ENCODE measurements at regions not wholly inside any gene's neighbourhood (a gene's known extent, or its start where the extent isn't known, plus 50 kb on each side); places are given as distances from the start of the nearest gene placed in this dataset.
A peak's percentile ranks its signal among the peaks of the same experiment; 100 is the strongest.
"Not testable (repeated sequence)": the region's sequence is repeated elsewhere in the genome, so short reads cannot be mapped to it uniquely, and the experiment has no call there.

GRCh38 chr14:19289669-19290068 is 144.5 kb downstream of the POTEG start:
- H3K27me3 ChIP-seq (ENCODE audit: insufficient read depth, low read length); H3K27ac Mint-ChIP-seq; H3K27ac ChIP-seq (ENCODE audit: low read depth, low read length); H3K9me3 ChIP-seq (ENCODE audit: control insufficient read depth in 1 of 2, low read length in 2 of 2); CTCF ChIA-PET (ENCODE audit: partially characterized antibody); intact Hi-C loops (cut with micrococcal nuclease); POLR2A ChIA-PET (ENCODE audit: partially characterized antibody); DNase-seq; H3K4me1 ChIP-seq (ENCODE audit: insufficient read depth, low read length); H3K27me3 Mint-ChIP-seq; H3K9me3 Mint-ChIP-seq; H3K36me3 Mint-ChIP-seq; H3K4me3 Mint-ChIP-seq; H3K4me3 ChIP-seq (ENCODE audit: low read length in 2 of 2); H3K4me1 Mint-ChIP-seq; H3K36me3 ChIP-seq (ENCODE audit: insufficient read depth, low read length): not testable (repeated sequence)

- H3K4me1 Mint-ChIP-seq; DNase-seq; H3K27ac ChIP-seq (ENCODE audit: low read depth, low read length); intact Hi-C loops (cut with micrococcal nuclease); H3K9me3 ChIP-seq (ENCODE audit: control insufficient read depth in 1 of 2, low read length in 2 of 2); H3K4me3 Mint-ChIP-seq; H3K36me3 ChIP-seq (ENCODE audit: insufficient read depth, low read length); H3K4me1 ChIP-seq (ENCODE audit: insufficient read depth, low read length); H3K27me3 ChIP-seq (ENCODE audit: insufficient read depth, low read length); H3K27me3 Mint-ChIP-seq; H3K9me3 Mint-ChIP-seq; H3K36me3 Mint-ChIP-seq; POLR2A ChIA-PET (ENCODE audit: partially characterized antibody); H3K27ac Mint-ChIP-seq; CTCF ChIA-PET (ENCODE audit: partially characterized antibody); H3K4me3 ChIP-seq (ENCODE audit: low read length in 2 of 2): not testable (repeated sequence)
Measured at GRCh38 chr14:19300243-19300642, 133.9 kb downstream of the POTEG start.

GRCh38 chr14:19300838-19301237 is 133.3 kb downstream of the POTEG start:
- H3K27ac ChIP-seq (ENCODE audit: low read depth, low read length); H3K27me3 Mint-ChIP-seq; DNase-seq; H3K27ac Mint-ChIP-seq; intact Hi-C loops (cut with micrococcal nuclease); CTCF ChIA-PET (ENCODE audit: partially characterized antibody); H3K4me1 ChIP-seq (ENCODE audit: insufficient read depth, low read length); H3K9me3 ChIP-seq (ENCODE audit: control insufficient read depth in 1 of 2, low read length in 2 of 2); H3K27me3 ChIP-seq (ENCODE audit: insufficient read depth, low read length); POLR2A ChIA-PET (ENCODE audit: partially characterized antibody); H3K4me3 ChIP-seq (ENCODE audit: low read length in 2 of 2); H3K4me1 Mint-ChIP-seq; H3K36me3 Mint-ChIP-seq; H3K4me3 Mint-ChIP-seq; H3K9me3 Mint-ChIP-seq; H3K36me3 ChIP-seq (ENCODE audit: insufficient read depth, low read length): not testable (repeated sequence)

- H3K27ac ChIP-seq (ENCODE audit: low read depth, low read length); H3K9me3 Mint-ChIP-seq; intact Hi-C loops (cut with micrococcal nuclease); CTCF ChIA-PET (ENCODE audit: partially characterized antibody); H3K4me3 ChIP-seq (ENCODE audit: low read length in 2 of 2); H3K4me3 Mint-ChIP-seq; H3K36me3 ChIP-seq (ENCODE audit: insufficient read depth, low read length); POLR2A ChIA-PET (ENCODE audit: partially characterized antibody); H3K36me3 Mint-ChIP-seq; H3K27me3 Mint-ChIP-seq; H3K4me1 Mint-ChIP-seq; H3K4me1 ChIP-seq (ENCODE audit: insufficient read depth, low read length); H3K9me3 ChIP-seq (ENCODE audit: control insufficient read depth in 1 of 2, low read length in 2 of 2); H3K27ac Mint-ChIP-seq; H3K27me3 ChIP-seq (ENCODE audit: insufficient read depth, low read length); DNase-seq: not testable (repeated sequence)
Measured at GRCh38 chr14:19303844-19304243, 130.3 kb downstream of the POTEG start.

- H3K9me3 ChIP-seq (ENCODE audit: control insufficient read depth in 1 of 2, low read length in 2 of 2); H3K4me3 Mint-ChIP-seq; CTCF ChIA-PET (ENCODE audit: partially characterized antibody); POLR2A ChIA-PET (ENCODE audit: partially characterized antibody); H3K4me1 Mint-ChIP-seq; H3K27me3 Mint-ChIP-seq; H3K27ac Mint-ChIP-seq; H3K27ac ChIP-seq (ENCODE audit: low read depth, low read length); DNase-seq; H3K9me3 Mint-ChIP-seq; H3K27me3 ChIP-seq (ENCODE audit: insufficient read depth, low read length); H3K36me3 Mint-ChIP-seq; intact Hi-C loops (cut with micrococcal nuclease); H3K4me3 ChIP-seq (ENCODE audit: low read length in 2 of 2); H3K4me1 ChIP-seq (ENCODE audit: insufficient read depth, low read length); H3K36me3 ChIP-seq (ENCODE audit: insufficient read depth, low read length): not testable (repeated sequence)
Measured at GRCh38 chr14:19304442-19304841, 129.7 kb downstream of the POTEG start.

- H3K4me1 Mint-ChIP-seq; H3K27ac Mint-ChIP-seq; H3K4me1 ChIP-seq (ENCODE audit: insufficient read depth, low read length); H3K9me3 ChIP-seq (ENCODE audit: control insufficient read depth in 1 of 2, low read length in 2 of 2); H3K27ac ChIP-seq (ENCODE audit: low read depth, low read length); H3K4me3 ChIP-seq (ENCODE audit: low read length in 2 of 2); intact Hi-C loops (cut with micrococcal nuclease); H3K36me3 ChIP-seq (ENCODE audit: insufficient read depth, low read length); H3K4me3 Mint-ChIP-seq; POLR2A ChIA-PET (ENCODE audit: partially characterized antibody); H3K27me3 Mint-ChIP-seq; H3K27me3 ChIP-seq (ENCODE audit: insufficient read depth, low read length); DNase-seq; H3K36me3 Mint-ChIP-seq; CTCF ChIA-PET (ENCODE audit: partially characterized antibody); H3K9me3 Mint-ChIP-seq: not testable (repeated sequence)
Measured at GRCh38 chr14:19304918-19305317, 129.2 kb downstream of the POTEG start.

GRCh38 chr14:19305776-19306175 is 128.4 kb downstream of the POTEG start:
- H3K4me3 Mint-ChIP-seq; POLR2A ChIA-PET (ENCODE audit: partially characterized antibody); H3K9me3 ChIP-seq (ENCODE audit: control insufficient read depth in 1 of 2, low read length in 2 of 2); H3K4me1 Mint-ChIP-seq; intact Hi-C loops (cut with micrococcal nuclease); H3K36me3 Mint-ChIP-seq; H3K4me3 ChIP-seq (ENCODE audit: low read length in 2 of 2); H3K27ac Mint-ChIP-seq; H3K36me3 ChIP-seq (ENCODE audit: insufficient read depth, low read length); CTCF ChIA-PET (ENCODE audit: partially characterized antibody); H3K4me1 ChIP-seq (ENCODE audit: insufficient read depth, low read length); H3K27ac ChIP-seq (ENCODE audit: low read depth, low read length); H3K27me3 ChIP-seq (ENCODE audit: insufficient read depth, low read length); H3K27me3 Mint-ChIP-seq; H3K9me3 Mint-ChIP-seq: not testable (repeated sequence)
- peak in 1 of 5 donors; percentile 31 for DNase-seq

- CTCF ChIA-PET (ENCODE audit: partially characterized antibody); H3K27me3 Mint-ChIP-seq; H3K36me3 Mint-ChIP-seq; H3K4me3 ChIP-seq (ENCODE audit: low read length in 2 of 2); H3K27me3 ChIP-seq (ENCODE audit: insufficient read depth, low read length); DNase-seq; H3K36me3 ChIP-seq (ENCODE audit: insufficient read depth, low read length); H3K4me1 ChIP-seq (ENCODE audit: insufficient read depth, low read length); H3K9me3 ChIP-seq (ENCODE audit: control insufficient read depth in 1 of 2, low read length in 2 of 2); POLR2A ChIA-PET (ENCODE audit: partially characterized antibody); intact Hi-C loops (cut with micrococcal nuclease); H3K4me1 Mint-ChIP-seq; H3K4me3 Mint-ChIP-seq; H3K9me3 Mint-ChIP-seq; H3K27ac Mint-ChIP-seq; H3K27ac ChIP-seq (ENCODE audit: low read depth, low read length): not testable (repeated sequence)
Measured at GRCh38 chr14:19306405-19306804, 127.7 kb downstream of the POTEG start.
